ENCODE measurements at regions not wholly inside any gene's neighbourhood (a gene's known extent, or its start where the extent isn't known, plus 50 kb on each side); places are given as distances from the start of the nearest gene placed in this dataset.

GRCh38 chr1:106780806-106781569, 275.5 kb upstream of the PRMT6 start:
- Histone ChIP-seq H3K9me3 (no peaks in the 10 kb centered on the region), H3K36me3 (no peaks in the 10 kb centered on the region), H3K4me3 (no peak overlapping the region), H3K27me3 (no peaks in the 10 kb centered on the region), H3K4me1 (no peaks in the 10 kb centered on the region), H3K27ac (no peak overlapping the region)
- no peak for DNase-seq
- intact Hi-C loops (cut with DNase I), result no loop called here
- no peak for TF ChIP-seq CTCF (IDR thresholded peaks at IDR 0.05)
- ATAC-seq, result no peak

DNA sequence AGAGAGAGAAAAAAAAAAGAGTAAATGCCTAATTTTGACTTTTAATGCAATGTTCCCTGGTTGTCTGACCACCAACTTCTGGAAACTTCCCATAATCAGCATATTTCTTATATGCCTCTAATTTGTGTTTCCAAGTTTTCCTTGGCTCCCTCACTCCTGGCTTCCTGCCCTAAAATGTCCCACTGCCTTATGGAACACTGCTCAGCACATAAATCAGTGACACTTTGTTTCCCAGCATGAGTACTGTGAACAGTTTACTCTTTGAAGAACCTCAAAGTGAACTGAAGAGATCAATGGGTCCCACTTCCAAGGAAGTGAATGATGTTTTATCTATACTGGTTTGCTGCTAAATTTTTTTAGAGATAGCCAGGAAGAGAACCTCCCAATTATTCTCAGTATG, 271.3 kb upstream of the PRMT6 start:
- H3K27ac ChIP-seq, result no peak overlapping the region
- ATAC-seq (no peak), DNase-seq (no peak)
- H3K4me1 ChIP-seq, result no peaks in the 10 kb centered on the region
- intact Hi-C loops (cut with DNase I), result no loop called here
- no peaks in the 10 kb centered on the region for H3K9me3 ChIP-seq
- H3K36me3 ChIP-seq, result no peaks in the 10 kb centered on the region
- H3K4me3 ChIP-seq, result no peak overlapping the region
- TF ChIP-seq CTCF (IDR thresholded peaks at IDR 0.05), result no peak
- H3K27me3 ChIP-seq, result no peaks in the 10 kb centered on the region

DNA sequence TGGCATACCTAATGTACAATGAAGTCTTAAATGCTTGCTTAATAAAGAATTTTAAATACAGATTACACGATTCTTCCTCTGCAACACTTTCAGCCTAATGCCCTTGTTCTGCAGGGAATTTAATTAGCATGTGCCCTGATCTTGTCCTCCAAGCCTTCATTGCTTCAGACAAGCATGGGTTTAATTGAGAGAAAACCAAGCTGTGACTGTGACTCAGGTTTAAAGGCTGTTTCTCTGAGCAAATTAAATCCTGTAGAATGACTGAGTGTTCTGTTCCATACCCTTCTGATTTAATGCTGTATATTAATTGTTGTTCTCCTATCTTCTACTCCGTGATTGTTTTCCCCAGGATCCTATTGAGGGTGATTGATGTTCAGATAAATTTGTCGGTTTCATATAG, 269.0 kb upstream of the PRMT6 start:
- no peak for DNase-seq
- H3K9me3 ChIP-seq, result no peaks in the 10 kb centered on the region
- no peaks in the 10 kb centered on the region for H3K4me1 ChIP-seq
- intact Hi-C loops (cut with DNase I), result no loop called here
- H3K4me3 ChIP-seq, result no peak overlapping the region
- no peak overlapping the region for H3K27ac ChIP-seq
- H3K27me3 ChIP-seq, result no peaks in the 10 kb centered on the region
- no peak for TF ChIP-seq CTCF (IDR thresholded peaks at IDR 0.05)
- H3K36me3 ChIP-seq, result no peaks in the 10 kb centered on the region
- ATAC-seq, result no peak

GRCh38 chr1:106789686-106790085, 266.8 kb upstream of the PRMT6 start:
- Histone ChIP-seq H3K4me1 (no peaks in the 10 kb centered on the region), H3K27me3 (no peaks in the 10 kb centered on the region), H3K4me3 (no peak overlapping the region), H3K9me3 (no peaks in the 10 kb centered on the region), H3K27ac (no peak overlapping the region), H3K36me3 (no peaks in the 10 kb centered on the region)
- no peak for ATAC-seq
- TF ChIP-seq CTCF (IDR thresholded peaks at IDR 0.05), result no peak
- DNase-seq, result no peak
- intact Hi-C loops (cut with DNase I), result no loop called here

DNA sequence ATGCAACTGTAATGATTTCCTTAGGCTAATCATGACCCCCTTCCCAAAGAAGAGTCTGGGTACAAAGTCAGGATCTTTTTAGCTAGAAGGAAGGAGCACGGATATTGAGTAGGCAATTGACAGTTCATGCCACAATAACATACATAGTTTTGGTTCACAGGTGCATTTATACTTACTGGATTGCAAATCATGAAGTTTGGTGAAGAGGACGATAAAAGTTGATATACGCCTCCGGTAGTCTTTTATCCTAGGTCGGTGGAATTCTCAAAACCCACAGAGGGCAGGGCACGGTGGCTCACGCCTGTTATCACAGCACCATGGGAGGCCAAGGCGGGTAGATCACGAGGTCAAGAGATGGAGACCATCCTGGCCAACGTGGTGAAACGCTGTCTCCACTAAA, 265.4 kb upstream of the PRMT6 start:
- Histone ChIP-seq H3K27ac (no peak overlapping the region), H3K36me3 (no peaks in the 10 kb centered on the region), H3K9me3 (no peaks in the 10 kb centered on the region), H3K4me3 (no peak overlapping the region), H3K27me3 (no peaks in the 10 kb centered on the region), H3K4me1 (no peaks in the 10 kb centered on the region)
- ATAC-seq (no peak), DNase-seq (no peak)
- TF ChIP-seq CTCF (IDR thresholded peaks at IDR 0.05), result no peak
- intact Hi-C loops (cut with DNase I), result no loop called here

DNA sequence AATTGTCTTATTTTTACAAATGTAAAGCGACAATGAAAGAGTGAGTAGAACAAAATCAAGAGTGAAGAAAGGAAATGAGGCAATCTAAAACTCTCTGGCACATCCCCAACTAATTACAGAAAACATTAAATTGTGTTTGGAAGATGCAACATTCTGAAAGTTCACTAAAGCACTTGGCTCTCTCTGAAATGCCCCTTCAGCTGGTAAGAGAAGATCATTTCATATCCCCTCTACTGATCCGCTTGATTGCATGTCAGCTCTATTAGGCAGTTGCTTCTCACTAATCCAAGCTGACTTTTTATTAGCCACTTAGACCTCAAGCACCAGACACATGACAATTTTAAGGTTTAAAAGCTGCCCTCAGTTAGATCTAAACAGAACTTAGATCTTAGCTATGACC, 262.8 kb upstream of the PRMT6 start:
- intact Hi-C loops (cut with DNase I), result no loop called here
- Histone ChIP-seq H3K9me3 (no peaks in the 10 kb centered on the region), H3K27ac (no peak overlapping the region), H3K27me3 (no peaks in the 10 kb centered on the region), H3K36me3 (no peaks in the 10 kb centered on the region), H3K4me3 (no peak overlapping the region), H3K4me1 (no peaks in the 10 kb centered on the region)
- no peak for TF ChIP-seq CTCF (IDR thresholded peaks at IDR 0.05)
- no peak for DNase-seq
- ATAC-seq, result no peak

All from upper lobe of right lung (tissue), 1 donor.